LNCAP (cell line): ENCODE measurements at regions not wholly inside any gene's neighbourhood (a gene's known extent, or its start where the extent isn't known, plus 50 kb on each side); places are given as distances from the start of the nearest gene placed in this dataset.

ENCODE experiments used
- CTCF ChIP-seq: fragments of 450-650 bp; IDR thresholded peaks from 2 replicates; pipeline ENCODE4 v1.5.1; 2017; ENCODE audit warnings: mild to moderate bottlenecking

GRCh38 chr4:132026816-132027215 is 1122.3 kb upstream of the PCDH10 start:
- TF ChIP-seq CTCF, result no peak

GRCh38 chr4:132056496-132056895 is 1092.6 kb upstream of the PCDH10 start:
- no peak for TF ChIP-seq CTCF

GRCh38 chr4:132059227-132059626 is 1089.9 kb upstream of the PCDH10 start:
- no peak for TF ChIP-seq CTCF

GRCh38 chr4:132062611-132063239 is 1086.4 kb upstream of the PCDH10 start:
- no peak for TF ChIP-seq CTCF

GRCh38 chr4:132063829-132064228 is 1085.3 kb upstream of the PCDH10 start:
- TF ChIP-seq CTCF, result no peak

- no peak for TF ChIP-seq CTCF
Measured at GRCh38 chr4:132065940-132066495, 1083.1 kb upstream of the PCDH10 start.

GRCh38 chr4:132071815-132072214 is 1077.3 kb upstream of the PCDH10 start:
- no peak for TF ChIP-seq CTCF

GRCh38 chr4:132076829-132077228 is 1072.3 kb upstream of the PCDH10 start:
- TF ChIP-seq CTCF, result no peak
